IMR-90 (cell line): ENCODE measurements at regions not wholly inside any gene's neighbourhood (a gene's known extent, or its start where the extent isn't known, plus 50 kb on each side); places are given as distances from the start of the nearest gene placed in this dataset.

ENCODE experiments used
- ATAC-seq: fragments of 200-7000 bp; cut with Tn5 transposase; 2 replicates; pipeline ENCODE4 v1.9.1; 2020; ENCODE audit warnings: low read depth, mild to moderate bottlenecking, moderate library complexity
- BruUV-seq: library from RNA; stranded (reverse); fragments of 400-500 nt; replicated peaks from 2 replicates; lab custom pipeline; 2021; lab: Mats Ljungman, UMichigan
- CTCF ChIA-PET: fragments of 300-600 bp; formaldehyde crosslinking; extraction: SDS; loops from one replicate; lab custom pipeline; 2021; ENCODE audit warnings: antibody characterized with exemption; lab: Yijun Ruan, JAX
- POLR2A ChIA-PET: fragments of 300-600 bp; sonication (Branson Sonifier 250); formaldehyde crosslinking; loops from one replicate; lab custom pipeline; 2022; ENCODE audit warnings: antibody characterized with exemption; ENCODE audit not compliant: unreplicated experiment; lab: Charles Lee
- DNase-seq: peaks from one replicate; pipeline ENCODE4 v3.0.0; 2013
- H2AFZ ChIP-seq: replicated peaks from 2 replicates; pipeline ENCODE3; 2013; ENCODE audit warnings: low read length, mild to moderate bottlenecking; ENCODE audit not compliant: poor library complexity
- H2AK5ac ChIP-seq: 2 replicates; pipeline ENCODE4 v1.6.1; 2013; ENCODE audit warnings: low read depth, low read length, inconsistent platforms
- H2AK9ac ChIP-seq: replicated peaks from 2 replicates; pipeline ENCODE3; 2013; ENCODE audit warnings: mild to moderate bottlenecking, low read depth, low read length, moderate library complexity; ENCODE audit not compliant: poor library complexity
- H2BK120ac ChIP-seq: 2 replicates; pipeline ENCODE4 v1.6.1; 2013; ENCODE audit warnings: low read depth, low read length, inconsistent platforms
- H2BK15ac ChIP-seq: 3 replicates; pipeline ENCODE4 v1.6.1; 2013; ENCODE audit warnings: low read depth, low read length, inconsistent platforms
- H2BK20ac ChIP-seq: 2 replicates; pipeline ENCODE4 v1.6.1; 2013; ENCODE audit warnings: low read depth, mild to moderate bottlenecking, inconsistent platforms, low read length, moderate library complexity
- H2BK5ac ChIP-seq: 2 replicates; pipeline ENCODE4 v1.6.1; 2013; ENCODE audit warnings: mild to moderate bottlenecking, low read depth, low read length, inconsistent platforms; ENCODE audit not compliant: poor library complexity, severe bottlenecking
- H3K14ac ChIP-seq: replicated peaks from 2 replicates; pipeline ENCODE4 v1.6.1; 2013; ENCODE audit warnings: low read depth, low read length, inconsistent platforms
- H3K18ac ChIP-seq: 2 replicates; pipeline ENCODE4 v1.6.1; 2013; ENCODE audit warnings: low read depth, low read length, control low read depth
- H3K23ac ChIP-seq: 2 replicates; pipeline ENCODE4 v1.6.1; 2013; ENCODE audit warnings: low read depth, low read length, inconsistent platforms
- H3K27ac ChIP-seq: 2 replicates; pipeline ENCODE4 v1.5.1; 2013; ENCODE audit warnings: mild to moderate bottlenecking, control low read depth, low read length; ENCODE audit not compliant: insufficient read depth
- H3K27me3 ChIP-seq: 2 replicates; pipeline ENCODE4 v1.6.1; 2013; ENCODE audit warnings: low read length; ENCODE audit not compliant: control insufficient read depth, insufficient read depth
- H3K36me3 ChIP-seq: 2 replicates; pipeline ENCODE4 v1.6.1; 2013; ENCODE audit warnings: low read length, mixed read lengths; ENCODE audit not compliant: control insufficient read depth, insufficient read depth
- H3K4ac ChIP-seq: 2 replicates; pipeline ENCODE4 v1.6.1; 2013; ENCODE audit warnings: low read depth, low read length, inconsistent platforms
- H3K4me1 ChIP-seq: 2 replicates; pipeline ENCODE4 v1.6.1; 2013; ENCODE audit warnings: low read length, mixed read lengths; ENCODE audit not compliant: control insufficient read depth, insufficient read depth
- H3K4me2 ChIP-seq: 2 replicates; pipeline ENCODE4 v1.6.1; 2013; ENCODE audit warnings: low read depth, mild to moderate bottlenecking, control low read depth, low read length, moderate library complexity
- H3K4me3 ChIP-seq: 2 replicates; pipeline ENCODE4 v1.5.1; 2013; ENCODE audit warnings: low read depth, mild to moderate bottlenecking, control low read depth, low read length, moderate library complexity; ENCODE audit not compliant: insufficient read depth
- H3K56ac ChIP-seq: 2 replicates; pipeline ENCODE4 v1.6.1; 2013; ENCODE audit warnings: low read length, inconsistent platforms; ENCODE audit not compliant: insufficient read depth; ENCODE audit errors: extremely low read depth
- H3K79me1 ChIP-seq, 2 experiments: 2 replicates each; pipeline ENCODE4 v1.6.1; 2013; ENCODE audit warnings: low read length in 2 of 2, inconsistent platforms in 1 of 2, low read depth in 1 of 2
- H3K9ac ChIP-seq: 2 replicates; pipeline ENCODE4 v1.6.1; 2013; ENCODE audit warnings: low read depth, low read length, control low read depth
- H3K9me1 ChIP-seq: 2 replicates; pipeline ENCODE4 v1.6.1; 2013; ENCODE audit warnings: low read length, inconsistent platforms; ENCODE audit not compliant: insufficient read depth
- H3K9me3 ChIP-seq: 2 replicates; pipeline ENCODE4 v1.6.1; 2013; ENCODE audit warnings: low read length; ENCODE audit not compliant: control insufficient read depth, insufficient read depth
- H4K20me1 ChIP-seq: 2 replicates; pipeline ENCODE4 v1.6.1; 2013; ENCODE audit warnings: low read length, inconsistent platforms; ENCODE audit not compliant: insufficient read depth
- H4K5ac ChIP-seq: 2 replicates; pipeline ENCODE4 v1.6.1; 2013; ENCODE audit warnings: mild to moderate bottlenecking, low read depth, low read length, control low read depth
- H4K8ac ChIP-seq, 2 experiments: 2 replicates each; pipeline ENCODE4 v1.6.1; 2013; ENCODE audit warnings: low read depth in 2 of 2, low read length in 2 of 2, control low read depth in 1 of 2, inconsistent platforms in 1 of 2
- H4K91ac ChIP-seq: 2 replicates; pipeline ENCODE4 v1.6.1; 2013; ENCODE audit warnings: low read depth, low read length, inconsistent platforms; ENCODE audit not compliant: insufficient read depth
- CHD1 ChIP-seq: IDR thresholded peaks from 2 replicates; pipeline ENCODE4 v1.6.1; 2012; ENCODE audit warnings: low read depth, low read length, improper control_type of control experiment
- MAZ ChIP-seq: IDR thresholded peaks from 2 replicates; pipeline ENCODE4 v1.6.1; 2012; ENCODE audit warnings: low read depth, mild to moderate bottlenecking, low read length, improper control_type of control experiment, moderate library complexity, borderline replicate concordance
- NFE2L2 ChIP-seq: fragments of 150-350 bp; IDR thresholded peaks from 2 replicates; pipeline ENCODE4 v1.6.1; 2016; ENCODE audit warnings: low read depth, mild to moderate bottlenecking, low read length
- POLR2A ChIP-seq: IDR thresholded peaks from 2 replicates; pipeline ENCODE4 v1.6.1; 2012; ENCODE audit warnings: mild to moderate bottlenecking, low read depth, low read length
- RCOR1 ChIP-seq: IDR thresholded peaks from 2 replicates; pipeline ENCODE4 v1.6.1; 2012; ENCODE audit warnings: mild to moderate bottlenecking, low read length, improper control_type of control experiment; ENCODE audit not compliant: insufficient replicate concordance
- RFX5 ChIP-seq: IDR thresholded peaks from 2 replicates; pipeline ENCODE4 v1.8.0; 2012; ENCODE audit warnings: low read depth, mild to moderate bottlenecking, low read length, moderate library complexity
- WGBS, 2 experiments: methylation state at CpG; one replicate each; pipeline versions ENCODE4 v1.1.5 to v1.1.7; 2013; ENCODE audit warnings: missing lambda C conversion rate in 2 of 2; ENCODE audit not compliant: insufficient read length in 1 of 2; ENCODE audit errors: extremely low coverage in 2 of 2; 5-methylcytosine and 5-hydroxymethylcytosine counted together
- dilution Hi-C: fragments of 300-500 bp; cut with HindIII; formaldehyde crosslinking; loops from one replicate; pipeline ENCODE4 v1.14.3; 2018; ENCODE audit warnings: low sequenced_read_pairs; ENCODE audit not compliant: unreplicated experiment
- in situ Hi-C: fragments of 300-500 bp; cut with MboI; formaldehyde crosslinking; loops from 3 replicates; pipeline ENCODE4 v1.14.3; 2019; ENCODE audit warnings: low sequenced_read_pairs, inconsistent platforms, mixed read lengths
- intact Hi-C: fragments of 100-400 bp; cut with micrococcal nuclease; formaldehyde crosslinking; loops from 2 replicates; pipeline ENCODE4 v1.10.0; 2022
- TF ChIP-seq, protein P1 (sequence below): fragments of 150-350 bp; IDR thresholded peaks from 2 replicates; pipeline ENCODE4 v1.6.1; 2017; ENCODE audit warnings: mild to moderate bottlenecking, antibody characterized with exemption, low read length, low read depth
- TF ChIP-seq, protein P2 (sequence below): fragments of 150-350 bp; IDR thresholded peaks from 2 replicates; pipeline ENCODE4 v1.6.1; 2016; ENCODE audit warnings: low read depth, mild to moderate bottlenecking, low read length, moderate library complexity, borderline replicate concordance

DNA sequence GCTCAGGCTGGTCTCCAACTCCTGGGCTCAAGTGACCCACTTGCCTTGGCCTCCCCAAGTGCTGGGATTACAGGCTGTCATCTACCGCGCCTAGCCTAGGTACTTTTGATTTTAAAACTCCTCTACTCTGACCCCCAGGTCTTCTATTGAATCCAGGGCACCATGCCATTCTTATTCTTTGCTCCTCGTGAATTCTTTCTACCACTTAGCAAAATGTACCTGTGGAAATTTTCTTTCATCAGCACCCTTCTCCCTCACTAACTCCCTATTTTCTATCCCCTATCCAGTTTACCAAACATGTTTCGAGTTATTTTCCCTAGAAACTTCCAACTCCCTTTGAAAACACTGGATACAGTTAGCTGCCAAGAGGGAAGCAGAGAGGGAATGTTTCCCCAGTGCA is 60.0 kb upstream of the RAPGEF2 start:
- H3K9me1 ChIP-seq = no peaks in the 10 kb centered on the region
- no peak overlapping the region for H4K5ac ChIP-seq
- no peak overlapping the region for H2BK5ac ChIP-seq
- no peak overlapping the region for H3K23ac ChIP-seq
- peaks cover 12% of the 10 kb centered on the region for H3K27me3 ChIP-seq
- no peaks in the 10 kb centered on the region for H3K4me1 ChIP-seq
- no peaks in the 10 kb centered on the region for H3K79me1 ChIP-seq
- H2AFZ ChIP-seq = no peak overlapping the region
- H3K4me3 ChIP-seq = no peak overlapping the region
- CTCF ChIA-PET = no interaction called here
- no peak overlapping the region for H3K18ac ChIP-seq
- H3K56ac ChIP-seq = no peak overlapping the region
- BruUV-seq = no TSS peak
- WGBS, 2 experiments = 81% methylated on average over 3 of the region's 4 CpGs; no CpG with 5 or more reads in 1 of the 2 experiments
- no peaks in the 10 kb centered on the region for H3K9me3 ChIP-seq
- intact Hi-C loops (no loop called here), dilution Hi-C loops (no loop called here), in situ Hi-C loops (no loop called here)
- H3K36me3 ChIP-seq = no peaks in the 10 kb centered on the region
- no peak overlapping the region for H3K9ac ChIP-seq
- H3K27ac ChIP-seq = no peak overlapping the region
- H4K8ac ChIP-seq = no peak overlapping the region
- H2AK5ac ChIP-seq = no peak overlapping the region
- DNase-seq (no peak), ATAC-seq (no peak)
- no peak overlapping the region for H3K4me2 ChIP-seq
- no peak overlapping the region for H4K91ac ChIP-seq
- no peak overlapping the region for H2BK20ac ChIP-seq
- POLR2A ChIA-PET = no interaction called here
- no peak overlapping the region for H2AK9ac ChIP-seq
- H2BK15ac ChIP-seq = no peak overlapping the region
- no peak overlapping the region for H3K14ac ChIP-seq
- H3K4ac ChIP-seq = no peak overlapping the region
- H4K20me1 ChIP-seq = no peaks in the 10 kb centered on the region
- H2BK120ac ChIP-seq = no peak overlapping the region
- TF ChIP-seq, protein P1, sequence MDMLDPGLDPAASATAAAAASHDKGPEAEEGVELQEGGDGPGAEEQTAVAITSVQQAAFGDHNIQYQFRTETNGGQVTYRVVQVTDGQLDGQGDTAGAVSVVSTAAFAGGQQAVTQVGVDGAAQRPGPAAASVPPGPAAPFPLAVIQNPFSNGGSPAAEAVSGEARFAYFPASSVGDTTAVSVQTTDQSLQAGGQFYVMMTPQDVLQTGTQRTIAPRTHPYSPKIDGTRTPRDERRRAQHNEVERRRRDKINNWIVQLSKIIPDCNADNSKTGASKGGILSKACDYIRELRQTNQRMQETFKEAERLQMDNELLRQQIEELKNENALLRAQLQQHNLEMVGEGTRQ = no peak
- no peak for TF ChIP-seq MAZ
- no peak for TF ChIP-seq CHD1
- TF ChIP-seq NFE2L2 = no peak
- no peak for TF ChIP-seq RCOR1
- TF ChIP-seq RFX5 = no peak
- TF ChIP-seq, protein P2, sequence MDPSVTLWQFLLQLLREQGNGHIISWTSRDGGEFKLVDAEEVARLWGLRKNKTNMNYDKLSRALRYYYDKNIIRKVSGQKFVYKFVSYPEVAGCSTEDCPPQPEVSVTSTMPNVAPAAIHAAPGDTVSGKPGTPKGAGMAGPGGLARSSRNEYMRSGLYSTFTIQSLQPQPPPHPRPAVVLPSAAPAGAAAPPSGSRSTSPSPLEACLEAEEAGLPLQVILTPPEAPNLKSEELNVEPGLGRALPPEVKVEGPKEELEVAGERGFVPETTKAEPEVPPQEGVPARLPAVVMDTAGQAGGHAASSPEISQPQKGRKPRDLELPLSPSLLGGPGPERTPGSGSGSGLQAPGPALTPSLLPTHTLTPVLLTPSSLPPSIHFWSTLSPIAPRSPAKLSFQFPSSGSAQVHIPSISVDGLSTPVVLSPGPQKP = no peak
- no peak for TF ChIP-seq POLR2A
